Esophagus squamous epithelium (tissue), 5 donors: ENCODE measurements at regions not wholly inside any gene's neighbourhood (a gene's known extent, or its start where the extent isn't known, plus 50 kb on each side); places are given as distances from the start of the nearest gene placed in this dataset.

Source experiments
- DNase-seq: peaks from one replicate; lab custom pipeline; 2025; lab: John Stamatoyannopoulos, UW
- H3K27ac ChIP-seq, 4 donors: fragments of 200-600 bp; sonication (generic); one replicate each; pipeline ENCODE4 v1.5.1; 2016 to 2019; ENCODE audit warnings: mild to moderate bottlenecking in 1 of 4
- H3K27me3 ChIP-seq, 4 donors: fragments of 200-600 bp; sonication (generic); 1 replicate in 3 of 4; 2 replicates in 1 of 4; pipeline versions ENCODE4 v1.5.1 to v1.6.0; 2017 to 2021; ENCODE audit warnings: antibody characterized with exemption in 1 of 4
- H3K36me3 ChIP-seq, 3 donors: fragments of 200-600 bp; sonication (generic); one replicate each; pipeline ENCODE4 v1.5.1; 2016 to 2019
- H3K4me1 ChIP-seq, 3 donors: fragments of 200-600 bp; sonication (generic); one replicate each; pipeline ENCODE4 v1.5.1; 2017 to 2019
- H3K4me3 ChIP-seq, 4 donors: fragments of 200-600 bp; sonication (generic); 1 replicate in 3 of 4; 2 replicates in 1 of 4; pipeline ENCODE4 v1.5.1; 2016 to 2019; ENCODE audit warnings: mild to moderate bottlenecking in 2 of 4, moderate library complexity in 1 of 4
- H3K9me3 ChIP-seq, 3 donors: fragments of 200-600 bp; sonication (generic); one replicate each; pipeline ENCODE4 v1.5.1; 2016 to 2019
- POLR2A ChIP-seq, 4 donors: fragments of 450-650 bp; IDR thresholded peaks; one replicate each; pipeline ENCODE4 v1.6.1; 2017; ENCODE audit warnings: antibody characterized with exemption in 4 of 4, mild to moderate bottlenecking in 4 of 4, moderate library complexity in 3 of 4
- WGBS, 2 donors: methylation state at CpG; one replicate each; pipeline ENCODE4 v1.1.5; 2018; 5-methylcytosine and 5-hydroxymethylcytosine counted together
- intact Hi-C: fragments of 100-400 bp; cut with DNase I; formaldehyde crosslinking; loops from one replicate; pipeline ENCODE4 v1.15.0; 2022
- TF ChIP-seq, protein P1 (sequence below), 6 experiments: fragments of 450-650 bp in 4 of 6; fragments of 200-600 bp in 2 of 6; sonication (generic) in 2 of 6; IDR thresholded peaks; one replicate each; pipeline ENCODE4 v1.5.1; 2016 to 2019; ENCODE audit warnings: antibody characterized with exemption in 6 of 6, mild to moderate bottlenecking in 4 of 6, moderate library complexity in 4 of 6
- donor health status: DM: yes; HTN: yes; CAD: no.

DNA sequence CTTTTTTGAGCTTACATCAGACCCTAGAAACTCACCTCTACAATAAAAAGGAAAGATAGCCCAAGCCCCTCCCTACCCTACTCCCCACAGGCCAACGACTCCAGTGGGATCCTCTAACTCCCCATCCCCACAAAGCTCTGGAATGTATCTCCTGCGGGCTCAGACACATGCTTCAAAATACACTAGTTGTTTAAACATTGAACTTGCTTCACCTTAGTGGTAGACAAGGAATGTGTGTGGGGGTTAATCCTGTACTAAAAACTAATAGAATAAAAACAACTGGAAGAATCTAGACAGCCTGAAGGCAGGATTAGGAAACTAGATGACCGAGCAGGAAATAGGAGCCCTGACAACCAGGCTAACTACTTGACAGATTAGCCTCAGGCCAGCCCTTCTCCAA is 211.5 kb downstream of the SUCLG1 start:
- 21 to 34% methylated on average over 3 of the region's 3 CpGs for WGBS, 2 donors
- DNase-seq: no peak
- intact Hi-C loops: no loop called here

GRCh38 chr2:84243788-84244733 is 215.0 kb downstream of the SUCLG1 start:
- Histone ChIP-seq H3K4me1 (no peaks in the 10 kb centered on the region), H3K27ac (no peak overlapping the region), H3K27me3 (no peaks in the 10 kb centered on the region), H3K9me3 (no peaks in the 10 kb centered on the region), H3K36me3 (no peaks in the 10 kb centered on the region), H3K4me3 (no peak overlapping the region)
- intact Hi-C loops: no loop called here
- no peak for DNase-seq
- WGBS, 2 donors: 49 to 60% methylated on average over 9 of the region's 9 CpGs
- TF ChIP-seq, protein P1, sequence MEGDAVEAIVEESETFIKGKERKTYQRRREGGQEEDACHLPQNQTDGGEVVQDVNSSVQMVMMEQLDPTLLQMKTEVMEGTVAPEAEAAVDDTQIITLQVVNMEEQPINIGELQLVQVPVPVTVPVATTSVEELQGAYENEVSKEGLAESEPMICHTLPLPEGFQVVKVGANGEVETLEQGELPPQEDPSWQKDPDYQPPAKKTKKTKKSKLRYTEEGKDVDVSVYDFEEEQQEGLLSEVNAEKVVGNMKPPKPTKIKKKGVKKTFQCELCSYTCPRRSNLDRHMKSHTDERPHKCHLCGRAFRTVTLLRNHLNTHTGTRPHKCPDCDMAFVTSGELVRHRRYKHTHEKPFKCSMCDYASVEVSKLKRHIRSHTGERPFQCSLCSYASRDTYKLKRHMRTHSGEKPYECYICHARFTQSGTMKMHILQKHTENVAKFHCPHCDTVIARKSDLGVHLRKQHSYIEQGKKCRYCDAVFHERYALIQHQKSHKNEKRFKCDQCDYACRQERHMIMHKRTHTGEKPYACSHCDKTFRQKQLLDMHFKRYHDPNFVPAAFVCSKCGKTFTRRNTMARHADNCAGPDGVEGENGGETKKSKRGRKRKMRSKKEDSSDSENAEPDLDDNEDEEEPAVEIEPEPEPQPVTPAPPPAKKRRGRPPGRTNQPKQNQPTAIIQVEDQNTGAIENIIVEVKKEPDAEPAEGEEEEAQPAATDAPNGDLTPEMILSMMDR (IDR thresholded peaks at IDR 0.05): no peak
- TF ChIP-seq POLR2A (IDR thresholded peaks at IDR 0.05): no peak

More for the DNA sequence above, 211.5 kb downstream of the SUCLG1 start:
- Histone ChIP-seq H3K4me1 (no peaks in the 10 kb centered on the region), H3K27me3 (no peaks in the 10 kb centered on the region), H3K36me3 (no peaks in the 10 kb centered on the region), H3K9me3 (no peaks in the 10 kb centered on the region), H3K4me3 (no peak overlapping the region), H3K27ac (no peak overlapping the region)
- no peak for TF ChIP-seq POLR2A (IDR thresholded peaks at IDR 0.05)
- TF ChIP-seq, protein P1 (IDR thresholded peaks at IDR 0.05): no peak

DNA sequence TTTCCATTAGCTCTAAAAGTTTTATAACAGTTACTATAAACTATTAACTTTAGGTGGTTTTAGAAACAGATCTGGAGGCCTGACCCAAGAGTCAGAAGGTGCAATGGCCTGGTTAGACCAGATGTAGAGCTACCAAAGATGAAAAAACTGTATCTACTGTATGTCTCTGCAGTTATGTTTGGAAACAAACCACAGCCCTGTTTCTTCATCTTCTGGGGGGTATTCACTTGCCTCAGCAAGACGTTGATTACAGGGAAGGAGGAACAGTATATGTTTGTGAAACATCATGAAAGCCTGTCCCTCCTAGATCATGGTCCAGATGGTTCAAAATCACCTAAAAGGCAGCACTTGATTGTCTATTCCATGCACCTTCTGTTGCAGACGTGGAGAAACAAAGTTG is 220.2 kb downstream of the SUCLG1 start:
- intact Hi-C loops: no loop called here
- Histone ChIP-seq H3K27ac (no peak overlapping the region), H3K4me3 (no peak overlapping the region), H3K4me1 (no peaks in the 10 kb centered on the region), H3K27me3 (no peaks in the 10 kb centered on the region), H3K36me3 (no peaks in the 10 kb centered on the region), H3K9me3 (no peaks in the 10 kb centered on the region)
- DNase-seq: no peak
- TF ChIP-seq, protein P1 (IDR thresholded peaks at IDR 0.05): no peak
- TF ChIP-seq POLR2A (IDR thresholded peaks at IDR 0.05): no peak
- WGBS, 2 donors: 31 to 80% methylated on average over 1 to 2 of the region's 2 CpGs

- TF ChIP-seq, protein P1 (IDR thresholded peaks at IDR 0.05): no peak
- no peak for TF ChIP-seq POLR2A (IDR thresholded peaks at IDR 0.05)
- WGBS, 2 donors: 76 to 79% methylated on average over 7 of the region's 7 CpGs
Measured at GRCh38 chr2:84236288-84236687, 222.8 kb downstream of the SUCLG1 start.

GRCh38 chr2:84234103-84234502 is 225.0 kb downstream of the SUCLG1 start:
- Histone ChIP-seq H3K4me1 (no peaks in the 10 kb centered on the region), H3K27ac (no peak overlapping the region), H3K27me3 (no peaks in the 10 kb centered on the region), H3K9me3 (no peaks in the 10 kb centered on the region), H3K36me3 (no peaks in the 10 kb centered on the region), H3K4me3 (no peak overlapping the region)
- no peak for DNase-seq
- TF ChIP-seq, protein P1 (IDR thresholded peaks at IDR 0.05): no peak
- TF ChIP-seq POLR2A (IDR thresholded peaks at IDR 0.05): no peak
- intact Hi-C loops: no loop called here
- 62 to 67% methylated on average over 6 of the region's 6 CpGs for WGBS, 2 donors

More at GRCh38 chr2:84236288-84236687, 222.8 kb downstream of the SUCLG1 start:
- no peak for DNase-seq
- intact Hi-C loops: no loop called here
- H3K27me3 ChIP-seq: no peaks in the 10 kb centered on the region
- H3K4me1 ChIP-seq: no peaks in the 10 kb centered on the region
- no peaks in the 10 kb centered on the region for H3K9me3 ChIP-seq
- H3K36me3 ChIP-seq: no peaks in the 10 kb centered on the region
- no peak overlapping the region for H3K4me3 ChIP-seq
- no peak overlapping the region for H3K27ac ChIP-seq
